ENCODE measurements at regions not wholly inside any gene's neighbourhood (a gene's known extent, or its start where the extent isn't known, plus 50 kb on each side); places are given as distances from the start of the nearest gene placed in this dataset.

DNA sequence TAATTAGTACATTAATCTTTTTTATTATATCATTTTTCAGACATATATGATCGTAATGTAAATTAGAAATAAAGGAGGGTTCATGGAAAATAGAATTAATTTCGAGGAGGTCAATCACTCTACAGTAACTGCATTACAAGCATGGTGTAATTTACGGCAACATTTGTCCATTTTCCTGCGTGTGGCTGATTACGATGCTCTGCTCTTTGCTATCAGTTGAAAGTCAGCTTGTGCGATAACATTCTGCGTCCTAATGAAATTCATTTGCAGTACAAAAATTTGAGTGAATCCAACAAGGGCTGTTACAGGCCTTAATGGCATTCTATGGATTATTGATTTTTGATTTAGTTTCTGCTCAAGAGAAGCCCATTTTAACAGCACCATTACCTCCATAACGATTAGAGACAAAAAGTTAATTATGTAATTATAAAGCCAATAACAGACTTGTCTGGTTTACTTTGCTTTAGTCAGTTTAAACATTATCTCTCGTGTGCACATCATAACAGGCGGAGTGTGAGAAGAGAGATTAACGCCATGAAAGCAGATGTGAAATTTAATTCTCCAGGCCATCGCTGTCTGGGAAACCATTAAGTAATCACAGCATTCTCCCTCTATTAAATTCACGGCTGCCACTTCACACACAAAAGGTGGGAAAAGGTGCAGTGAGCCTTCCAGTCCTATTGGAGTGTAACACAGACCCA is 256.4 kb upstream of the IRX3 start:
- TF ChIP-seq, protein P1, sequence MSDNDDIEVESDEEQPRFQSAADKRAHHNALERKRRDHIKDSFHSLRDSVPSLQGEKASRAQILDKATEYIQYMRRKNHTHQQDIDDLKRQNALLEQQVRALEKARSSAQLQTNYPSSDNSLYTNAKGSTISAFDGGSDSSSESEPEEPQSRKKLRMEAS (IDR thresholded peaks at IDR 0.05; ENCODE audit: low read depth, low read length) = no peak
- TF ChIP-seq, protein P2, sequence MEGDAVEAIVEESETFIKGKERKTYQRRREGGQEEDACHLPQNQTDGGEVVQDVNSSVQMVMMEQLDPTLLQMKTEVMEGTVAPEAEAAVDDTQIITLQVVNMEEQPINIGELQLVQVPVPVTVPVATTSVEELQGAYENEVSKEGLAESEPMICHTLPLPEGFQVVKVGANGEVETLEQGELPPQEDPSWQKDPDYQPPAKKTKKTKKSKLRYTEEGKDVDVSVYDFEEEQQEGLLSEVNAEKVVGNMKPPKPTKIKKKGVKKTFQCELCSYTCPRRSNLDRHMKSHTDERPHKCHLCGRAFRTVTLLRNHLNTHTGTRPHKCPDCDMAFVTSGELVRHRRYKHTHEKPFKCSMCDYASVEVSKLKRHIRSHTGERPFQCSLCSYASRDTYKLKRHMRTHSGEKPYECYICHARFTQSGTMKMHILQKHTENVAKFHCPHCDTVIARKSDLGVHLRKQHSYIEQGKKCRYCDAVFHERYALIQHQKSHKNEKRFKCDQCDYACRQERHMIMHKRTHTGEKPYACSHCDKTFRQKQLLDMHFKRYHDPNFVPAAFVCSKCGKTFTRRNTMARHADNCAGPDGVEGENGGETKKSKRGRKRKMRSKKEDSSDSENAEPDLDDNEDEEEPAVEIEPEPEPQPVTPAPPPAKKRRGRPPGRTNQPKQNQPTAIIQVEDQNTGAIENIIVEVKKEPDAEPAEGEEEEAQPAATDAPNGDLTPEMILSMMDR (IDR thresholded peaks at IDR 0.05; ENCODE audit: low read depth, low read length) = no peak
- TF ChIP-seq POLR2A (IDR thresholded peaks at IDR 0.05; ENCODE audit: extremely low read depth, insufficient read length) (no peak), MYC (IDR thresholded peaks at IDR 0.05; ENCODE audit: low read depth, low read length) (no peak)
